H1 (cell line): ENCODE measurements at regions not wholly inside any gene's neighbourhood (a gene's known extent, or its start where the extent isn't known, plus 50 kb on each side); places are given as distances from the start of the nearest gene placed in this dataset.

Source experiments
- CTCF ChIA-PET: fragments of 300-600 bp; sonication (Branson Sonifier 250); formaldehyde crosslinking; loops from one replicate; lab custom pipeline; 2021; ENCODE audit not compliant: partially characterized antibody; lab: Charles Lee
- POLR2A ChIA-PET: fragments of 300-600 bp; sonication (Branson Sonifier 250); formaldehyde crosslinking; loops from one replicate; lab custom pipeline; 2021; ENCODE audit warnings: inconsistent platforms; ENCODE audit not compliant: partially characterized antibody; lab: Charles Lee
- DNase-seq, 2 experiments: peaks; one replicate each; pipeline versions ENCODE4 v3.0.0 to v3.0.0-alpha.2; 2010 to 2022; ENCODE audit warnings: low spot score in 2 of 2, low read depth in 1 of 2, mixed read lengths in 1 of 2
- FAIRE-seq: peaks from 2 replicates; lab custom pipeline; 2011; peaks lifted over from hg19 to GRCh38; lab: Jason Lieb, UNC
- H2AFZ ChIP-seq: 2 replicates; pipeline ENCODE4 v1.8.1; 2012; ENCODE audit warnings: low read length, inconsistent platforms
- H2AK5ac ChIP-seq: 2 replicates; pipeline ENCODE4 v1.6.1; 2013; ENCODE audit warnings: low read depth, low read length
- H2BK120ac ChIP-seq: replicated peaks from 2 replicates; pipeline ENCODE3; 2013; ENCODE audit warnings: low read depth, low read length, inconsistent platforms
- H2BK12ac ChIP-seq: 2 replicates; pipeline ENCODE4 v1.6.1; 2013; ENCODE audit warnings: low read depth, low read length
- H2BK15ac ChIP-seq: 2 replicates; pipeline ENCODE4 v1.6.1; 2013; ENCODE audit warnings: low read length
- H2BK20ac ChIP-seq: 2 replicates; pipeline ENCODE4 v1.6.1; 2013; ENCODE audit warnings: low read length
- H2BK5ac ChIP-seq: 2 replicates; pipeline ENCODE4 v1.6.1; 2013; ENCODE audit warnings: low read depth, low read length
- H3K14ac ChIP-seq: 2 replicates; pipeline ENCODE4 v1.6.1; 2013; ENCODE audit warnings: inconsistent platforms; ENCODE audit not compliant: insufficient read length
- H3K18ac ChIP-seq: 2 replicates; pipeline ENCODE4 v1.6.1; 2013; ENCODE audit warnings: low read length; ENCODE audit errors: extremely low read depth
- H3K23ac ChIP-seq: 2 replicates; pipeline ENCODE4 v1.6.1; 2013; ENCODE audit warnings: inconsistent platforms; ENCODE audit not compliant: insufficient read length
- H3K23me2 ChIP-seq: 2 replicates; pipeline ENCODE4 v1.6.1; 2013; ENCODE audit warnings: low read depth, low read length
- H3K27ac ChIP-seq: 2 replicates; pipeline ENCODE4 v1.6.1; 2011; ENCODE audit warnings: low read depth, low read length, inconsistent platforms
- H3K27me3 ChIP-seq, 4 experiments: replicated peaks in 1 of 4; 1 replicate in 1 of 4; 2 replicates in 3 of 4; pipeline versions ENCODE4 v1.6.1 to v1.8.1; 2011 to 2013; ENCODE audit warnings: low read length in 3 of 4, mild to moderate bottlenecking in 3 of 4, inconsistent platforms in 2 of 4, mixed read lengths in 2 of 4, moderate library complexity in 1 of 4; ENCODE audit not compliant: control insufficient read depth in 3 of 4, insufficient read depth in 3 of 4; ENCODE audit errors: extremely low read depth in 1 of 4
- H3K36me3 ChIP-seq, 4 experiments: 2 replicates each; pipeline versions ENCODE4 v1.6.1 to v1.8.1; 2011 to 2013; ENCODE audit warnings: mild to moderate bottlenecking in 4 of 4, low read length in 3 of 4, moderate library complexity in 2 of 4, control low read depth in 1 of 4, inconsistent platforms in 1 of 4; ENCODE audit not compliant: insufficient read depth in 4 of 4, control insufficient read depth in 2 of 4
- H3K4ac ChIP-seq: replicated peaks from 2 replicates; pipeline ENCODE3; 2013; ENCODE audit warnings: low read length, low read depth, mixed read lengths, inconsistent platforms; ENCODE audit not compliant: insufficient read length
- H3K4me1 ChIP-seq, 4 experiments: replicated peaks in 1 of 4; 1 replicate in 1 of 4; 2 replicates in 3 of 4; pipeline versions ENCODE4 v1.6.1 to v1.8.1; 2011 to 2013; ENCODE audit warnings: low read length in 3 of 4, inconsistent platforms in 2 of 4, mixed read lengths in 1 of 4; ENCODE audit not compliant: insufficient read depth in 4 of 4, control insufficient read depth in 3 of 4
- H3K4me2 ChIP-seq, 2 experiments: 2 replicates each; pipeline versions ENCODE4 v1.6.1 to v1.8.1; 2011 to 2013; ENCODE audit warnings: low read depth in 2 of 2, low read length in 2 of 2, control low read depth in 1 of 2, inconsistent platforms in 1 of 2, mild to moderate bottlenecking in 1 of 2; ENCODE audit not compliant: insufficient read depth in 1 of 2
- H3K4me3 ChIP-seq, 4 experiments: fragments of 200-600, 300-600 bp in 1 of 4; sonication (generic), shearing (Covaris generic), sonication (Bioruptor Twin) in 1 of 4; 2 replicates each; pipeline versions ENCODE4 v1.5.1 to v1.8.1; 2011 to 2016; ENCODE audit warnings: low read length in 4 of 4, low read depth in 3 of 4, control low read depth in 2 of 4, inconsistent platforms in 2 of 4, mild to moderate bottlenecking in 2 of 4, mixed read lengths in 1 of 4, moderate library complexity in 1 of 4; ENCODE audit not compliant: insufficient read depth in 2 of 4; ENCODE audit errors: extremely low read depth in 1 of 4
- H3K56ac ChIP-seq: replicated peaks from 2 replicates; pipeline ENCODE3; 2013; ENCODE audit warnings: low read depth, mild to moderate bottlenecking, mixed read lengths, low read length, inconsistent platforms; ENCODE audit not compliant: insufficient read length
- H3K79me1 ChIP-seq: 2 replicates; pipeline ENCODE4 v1.6.1; 2013; ENCODE audit warnings: low read depth, low read length, control low read depth
- H3K79me2 ChIP-seq, 2 experiments: 2 replicates each; pipeline versions ENCODE4 v1.6.1 to v1.8.1; 2012 to 2013; ENCODE audit warnings: low read length in 2 of 2, mild to moderate bottlenecking in 2 of 2, inconsistent platforms in 1 of 2; ENCODE audit not compliant: insufficient read depth in 2 of 2, control insufficient read depth in 1 of 2
- H3K9ac ChIP-seq, 4 experiments: replicated peaks in 1 of 4; 1 replicate in 1 of 4; 2 replicates in 3 of 4; pipeline versions ENCODE4 v1.6.1 to v1.8.1; 2011 to 2013; ENCODE audit warnings: low read depth in 3 of 4, low read length in 3 of 4, control low read depth in 2 of 4, mild to moderate bottlenecking in 2 of 4, moderate library complexity in 2 of 4, inconsistent platforms in 1 of 4; ENCODE audit errors: extremely low read depth in 1 of 4
- H3K9me3 ChIP-seq, 2 experiments: 2 replicates each; pipeline versions ENCODE4 v1.6.1 to v1.8.1; 2012 to 2013; ENCODE audit warnings: mild to moderate bottlenecking in 2 of 2, moderate library complexity in 2 of 2, control low read depth in 1 of 2, inconsistent platforms in 1 of 2, low read depth in 1 of 2, low read length in 1 of 2, mixed read lengths in 1 of 2; ENCODE audit not compliant: insufficient read depth in 2 of 2
- H4K20me1 ChIP-seq, 2 experiments: replicated peaks in 1 of 2; 2 replicates each; pipeline versions ENCODE3 to v1.8.1; 2011 to 2013; ENCODE audit warnings: inconsistent platforms in 2 of 2, low read length in 2 of 2, mild to moderate bottlenecking in 1 of 2; ENCODE audit not compliant: insufficient read depth in 2 of 2, control insufficient read depth in 1 of 2
- H4K5ac ChIP-seq: 2 replicates; pipeline ENCODE4 v1.6.1; 2013; ENCODE audit warnings: low read length, low read depth, mixed read lengths, inconsistent platforms; ENCODE audit not compliant: insufficient read length
- H4K8ac ChIP-seq: 2 replicates; pipeline ENCODE4 v1.8.0; 2013; ENCODE audit warnings: mild to moderate bottlenecking, moderate library complexity, low read length, inconsistent platforms; ENCODE audit not compliant: insufficient read depth; ENCODE audit errors: extremely low read depth
- H4K91ac ChIP-seq: replicated peaks from 2 replicates; pipeline ENCODE3; 2013; ENCODE audit warnings: low read length, mixed read lengths, inconsistent platforms; ENCODE audit not compliant: insufficient read length
- BRCA1 ChIP-seq: IDR thresholded peaks from 2 replicates; pipeline ENCODE4 v1.6.1; 2012; ENCODE audit warnings: low read depth, low read length, improper control_type of control experiment
- CEBPB ChIP-seq: IDR thresholded peaks from 2 replicates; pipeline ENCODE4 v1.6.1; 2012; ENCODE audit warnings: low read depth, low read length
- NANOG ChIP-seq: IDR thresholded peaks from 2 replicates; pipeline ENCODE4 v1.6.1; 2011; ENCODE audit warnings: low read length, low read depth, mild to moderate bottlenecking, inconsistent platforms; ENCODE audit not compliant: insufficient read depth, poor library complexity, severe bottlenecking
- RAD21 ChIP-seq, 2 experiments: IDR thresholded peaks in 1 of 2; conservative IDR thresholded peaks in 1 of 2; 2 replicates each; pipeline ENCODE4 v1.6.1; 2011; ENCODE audit warnings: low read depth in 2 of 2, low read length in 2 of 2, improper control_type of control experiment in 1 of 2, inconsistent platforms in 1 of 2, mild to moderate bottlenecking in 1 of 2, moderate library complexity in 1 of 2
- WGBS, 2 experiments: shearing (Covaris generic) in 1 of 2; methylation state at CpG; one replicate each; pipeline versions ENCODE4 v1.1.6 to v1.1.7; 2013 to 2015; ENCODE audit warnings: low lambda C conversion rate in 2 of 2, mixed read lengths in 2 of 2, inconsistent platforms in 1 of 2, low coverage in 1 of 2, missing lambda C conversion rate in 1 of 2; ENCODE audit not compliant: insufficient replicate concordance in 2 of 2, insufficient coverage in 1 of 2, insufficient read length in 1 of 2; ENCODE audit errors: extremely low coverage in 1 of 2, missing lambda C conversion rate in 1 of 2; 5-methylcytosine and 5-hydroxymethylcytosine counted together
- TF ChIP-seq, protein P1 (sequence below): IDR thresholded peaks from 2 replicates; pipeline ENCODE4 v1.6.1; 2012; ENCODE audit warnings: low read length, inconsistent platforms
- TF ChIP-seq, protein P2 (sequence below), 3 experiments: IDR thresholded peaks; 1 replicate in 2 of 3; 2 replicates in 1 of 3; pipeline versions ENCODE4 v1.5.1 to v1.6.1; 2011; ENCODE audit warnings: low read length in 3 of 3, mild to moderate bottlenecking in 3 of 3, inconsistent platforms in 2 of 3, low read depth in 1 of 3, moderate library complexity in 1 of 3; ENCODE audit not compliant: insufficient read depth in 1 of 3; ENCODE audit errors: control extremely low read depth in 1 of 3

DNA sequence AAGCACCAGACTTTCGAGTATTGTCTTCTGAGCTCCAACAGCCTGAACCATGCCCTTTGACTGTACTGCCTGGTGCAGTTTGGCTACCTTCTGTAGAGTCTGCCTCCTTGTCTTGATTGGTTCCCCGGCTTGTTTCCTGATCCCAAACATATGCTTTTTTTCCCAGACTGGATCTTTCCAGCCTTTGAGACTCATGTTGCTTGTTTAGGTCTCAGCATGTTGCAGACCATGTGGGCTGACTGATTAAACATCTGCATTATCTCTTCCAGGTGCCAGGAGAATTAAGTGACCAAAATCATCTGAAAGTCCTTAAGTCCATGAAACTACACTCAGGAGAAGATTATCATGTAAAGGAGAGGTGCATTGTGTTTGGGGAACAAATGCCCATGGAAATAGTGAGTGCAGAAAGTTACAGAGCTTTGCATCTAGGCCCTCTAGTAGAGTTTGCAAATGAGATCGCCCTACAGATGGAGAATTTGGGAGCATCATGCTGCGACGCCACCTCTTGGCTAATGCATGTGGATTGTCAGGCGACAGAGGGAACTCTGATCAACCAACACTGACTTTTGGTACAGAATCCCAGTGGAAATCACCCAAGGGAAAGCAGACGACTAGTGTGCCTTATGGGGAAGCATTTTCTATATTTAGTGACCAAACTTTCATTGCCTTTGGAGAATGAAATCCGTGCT, 188.8 kb downstream of the BLID start:
- Histone ChIP-seq H3K4me2 (no peak overlapping the region), H3K18ac (no peak overlapping the region), H4K91ac (no peak overlapping the region), H3K27ac (no peak overlapping the region), H3K27me3 (no peaks in the 10 kb centered on the region; a peak in 1 of 7 replicates), H3K79me2 (no peaks in the 10 kb centered on the region), H3K4me3 (no peak overlapping the region), H3K4me1 (peaks cover 4 to 15% (median 9%) of the 10 kb centered on the region in 4 experiments; a peak in 5 of 7 replicates), H3K23ac (no peak overlapping the region), H4K5ac (no peak overlapping the region), H4K8ac (no peak overlapping the region), H2AFZ (no peak overlapping the region), H3K9me3 (no peaks in the 10 kb centered on the region), H2BK120ac (no peak overlapping the region), H4K20me1 (no peaks in the 10 kb centered on the region), H2BK15ac (no peak overlapping the region), H3K9ac (no peak overlapping the region), H3K56ac (no peak overlapping the region), H3K23me2 (peaks cover 7% of the 10 kb centered on the region), H2BK20ac (no peak overlapping the region), H2AK5ac (no peak overlapping the region), H3K14ac (no peak overlapping the region), H2BK12ac (no peak overlapping the region), H2BK5ac (no peak overlapping the region), H3K36me3 (no peaks in the 10 kb centered on the region), H3K4ac (no peak overlapping the region), H3K79me1 (no peaks in the 10 kb centered on the region)
- CTCF ChIA-PET: interaction anchor here (1.4 to 2.9 kb wide), 2 partner anchors 11 to 272 kb away, joined by 6 to 11 read pairs; no protein-coding TSS in a partner anchor
- no peak for TF ChIP-seq NANOG
- TF ChIP-seq, protein P1, sequence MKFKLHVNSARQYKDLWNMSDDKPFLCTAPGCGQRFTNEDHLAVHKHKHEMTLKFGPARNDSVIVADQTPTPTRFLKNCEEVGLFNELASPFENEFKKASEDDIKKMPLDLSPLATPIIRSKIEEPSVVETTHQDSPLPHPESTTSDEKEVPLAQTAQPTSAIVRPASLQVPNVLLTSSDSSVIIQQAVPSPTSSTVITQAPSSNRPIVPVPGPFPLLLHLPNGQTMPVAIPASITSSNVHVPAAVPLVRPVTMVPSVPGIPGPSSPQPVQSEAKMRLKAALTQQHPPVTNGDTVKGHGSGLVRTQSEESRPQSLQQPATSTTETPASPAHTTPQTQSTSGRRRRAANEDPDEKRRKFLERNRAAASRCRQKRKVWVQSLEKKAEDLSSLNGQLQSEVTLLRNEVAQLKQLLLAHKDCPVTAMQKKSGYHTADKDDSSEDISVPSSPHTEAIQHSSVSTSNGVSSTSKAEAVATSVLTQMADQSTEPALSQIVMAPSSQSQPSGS: no peak
- TF ChIP-seq CEBPB: no peak
- TF ChIP-seq, protein P2, sequence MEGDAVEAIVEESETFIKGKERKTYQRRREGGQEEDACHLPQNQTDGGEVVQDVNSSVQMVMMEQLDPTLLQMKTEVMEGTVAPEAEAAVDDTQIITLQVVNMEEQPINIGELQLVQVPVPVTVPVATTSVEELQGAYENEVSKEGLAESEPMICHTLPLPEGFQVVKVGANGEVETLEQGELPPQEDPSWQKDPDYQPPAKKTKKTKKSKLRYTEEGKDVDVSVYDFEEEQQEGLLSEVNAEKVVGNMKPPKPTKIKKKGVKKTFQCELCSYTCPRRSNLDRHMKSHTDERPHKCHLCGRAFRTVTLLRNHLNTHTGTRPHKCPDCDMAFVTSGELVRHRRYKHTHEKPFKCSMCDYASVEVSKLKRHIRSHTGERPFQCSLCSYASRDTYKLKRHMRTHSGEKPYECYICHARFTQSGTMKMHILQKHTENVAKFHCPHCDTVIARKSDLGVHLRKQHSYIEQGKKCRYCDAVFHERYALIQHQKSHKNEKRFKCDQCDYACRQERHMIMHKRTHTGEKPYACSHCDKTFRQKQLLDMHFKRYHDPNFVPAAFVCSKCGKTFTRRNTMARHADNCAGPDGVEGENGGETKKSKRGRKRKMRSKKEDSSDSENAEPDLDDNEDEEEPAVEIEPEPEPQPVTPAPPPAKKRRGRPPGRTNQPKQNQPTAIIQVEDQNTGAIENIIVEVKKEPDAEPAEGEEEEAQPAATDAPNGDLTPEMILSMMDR (IDR thresholded peaks at IDR 0.05; ENCODE audit: control extremely low read depth in 1 of 3, insufficient read depth in 1 of 3, low read depth in 1 of 3, low read length in 3 of 3): peak in 2 of 3 experiments; percentile 25 to 31; a peak in 2 of 4 replicates
- no peak for TF ChIP-seq BRCA1
- TF ChIP-seq RAD21 (IDR thresholded peaks at IDR 0.05 in 1 of 2, conservative IDR thresholded peaks at IDR 0.05 in 1 of 2; ENCODE audit: low read depth in 2 of 2, low read length in 2 of 2): peak; percentile 24 to 43; a peak in 1 of 4 replicates
- WGBS, 2 experiments: 72% methylated on average over 8 of the region's 8 CpGs; no CpG with 5 or more reads in 1 of the 2 experiments
- FAIRE-seq: no peak
- POLR2A ChIA-PET: no interaction called here
- DNase-seq: no peak
